Lung (tissue), 11 donors: ENCODE measurements at regions not wholly inside any gene's neighbourhood (a gene's known extent, or its start where the extent isn't known, plus 50 kb on each side); places are given as distances from the start of the nearest gene placed in this dataset.

Source experiments
- ATAC-seq: fragments of 200-7000 bp; cut with Tn5 transposase; one replicate; pipeline ENCODE4 v1.9.1; 2020; ENCODE audit warnings: moderate number of reproducible peaks; ENCODE audit not compliant: insufficient read depth, low FRiP score
- DNase-seq, 3 donors: peaks; one replicate each; pipeline ENCODE4 v3.0.0-alpha.2; 2013 to 2017
- H3K27ac ChIP-seq, 2 donors: one replicate each; pipeline ENCODE4 v1.5.1; 2013; ENCODE audit warnings: mild to moderate bottlenecking in 2 of 2, moderate library complexity in 2 of 2, control low read depth in 1 of 2, inconsistent platforms in 1 of 2, low read depth in 1 of 2, low read length in 1 of 2
- H3K27me3 ChIP-seq, 3 donors: one replicate each; pipeline ENCODE4 v1.5.1; 2013; ENCODE audit warnings: low read length in 2 of 3; ENCODE audit not compliant: control insufficient read depth in 3 of 3, insufficient read depth in 3 of 3
- H3K36me3 ChIP-seq, 4 donors: one replicate each; pipeline ENCODE4 v1.5.1; 2013; ENCODE audit warnings: low read length in 4 of 4, mild to moderate bottlenecking in 1 of 4, moderate library complexity in 1 of 4; ENCODE audit not compliant: control insufficient read depth in 4 of 4, insufficient read depth in 4 of 4
- H3K4me1 ChIP-seq, 5 donors: one replicate each; pipeline ENCODE4 v1.5.1; 2013; ENCODE audit warnings: low read length in 5 of 5, mild to moderate bottlenecking in 2 of 5, moderate library complexity in 1 of 5; ENCODE audit not compliant: control insufficient read depth in 5 of 5, insufficient read depth in 5 of 5
- H3K4me3 ChIP-seq: one replicate; pipeline ENCODE4 v1.5.1; 2013; ENCODE audit warnings: mild to moderate bottlenecking, control low read depth, moderate library complexity
- H3K9ac ChIP-seq, 2 donors: one replicate each; pipeline ENCODE4 v1.5.1; 2013; ENCODE audit warnings: low read length in 2 of 2, control low read depth in 1 of 2; ENCODE audit not compliant: insufficient read depth in 1 of 2
- H3K9me3 ChIP-seq, 4 donors: one replicate each; pipeline ENCODE4 v1.5.1; 2013; ENCODE audit warnings: low read length in 3 of 4, mild to moderate bottlenecking in 1 of 4, moderate library complexity in 1 of 4; ENCODE audit not compliant: control insufficient read depth in 4 of 4, insufficient read depth in 3 of 4
- WGBS, 2 donors: extraction: QIAGEN DNeasy Blood & Tissue Kit; methylation state at CpG; one replicate each; pipeline ENCODE4 v1.1.7; 2013; 5-methylcytosine and 5-hydroxymethylcytosine counted together
- TF ChIP-seq, protein P1 (sequence below): IDR thresholded peaks from 2 replicates; pipeline ENCODE4 v1.5.1; 2012; ENCODE audit warnings: mild to moderate bottlenecking; ENCODE audit errors: control extremely low read depth, extremely low read depth
- donor health status: control.
- donor health status: control.
- donor health status: Bipolar disorder and iron deficiency.
- donor health status: healthy.
- donor health status: DM: yes; HTN: yes; CAD: no.

DNA sequence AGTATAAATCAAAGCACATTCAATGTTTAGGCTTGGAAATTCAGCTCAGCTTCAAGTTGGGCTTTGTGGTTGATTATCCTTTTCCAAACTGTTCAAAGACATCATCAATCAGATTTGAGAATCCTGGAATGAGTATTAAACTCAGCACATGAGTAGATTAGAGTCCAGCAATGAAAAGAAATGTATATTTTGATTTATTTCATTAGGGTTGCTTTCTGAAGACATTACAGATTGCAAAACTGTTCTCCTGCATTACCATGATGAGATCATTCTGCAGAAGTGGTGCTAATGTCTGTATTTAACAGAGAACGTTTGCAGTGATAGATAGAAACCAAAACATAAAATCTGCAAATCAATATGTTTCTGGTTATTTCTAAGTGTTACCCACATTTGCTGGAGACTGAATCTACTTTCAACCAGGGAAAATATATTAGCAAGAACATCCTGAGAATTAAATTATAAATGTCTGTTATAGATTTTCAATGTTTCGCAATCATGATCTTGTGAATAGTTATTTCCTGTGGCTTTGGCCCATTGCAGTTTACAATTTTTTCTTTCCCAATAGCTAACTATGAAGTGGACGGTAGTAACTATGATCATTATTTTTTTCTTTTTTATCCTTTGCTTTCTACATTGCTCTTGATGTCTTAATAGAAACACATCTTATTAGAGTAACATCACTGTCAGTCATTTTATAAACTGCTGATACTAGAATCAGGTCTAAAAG lies 1125.7 kb upstream of the GOT2 start:
- Histone ChIP-seq H3K36me3 (no peaks in the 10 kb centered on the region), H3K27ac (no peak overlapping the region), H3K9ac (no peak overlapping the region), H3K9me3 (no peaks in the 10 kb centered on the region), H3K27me3 (no peaks in the 10 kb centered on the region), H3K4me3 (no peak overlapping the region), H3K4me1 (peaks cover 0 to under 1% (median 0%) of the 10 kb centered on the region in 5 donors)
- TF ChIP-seq, protein P1, sequence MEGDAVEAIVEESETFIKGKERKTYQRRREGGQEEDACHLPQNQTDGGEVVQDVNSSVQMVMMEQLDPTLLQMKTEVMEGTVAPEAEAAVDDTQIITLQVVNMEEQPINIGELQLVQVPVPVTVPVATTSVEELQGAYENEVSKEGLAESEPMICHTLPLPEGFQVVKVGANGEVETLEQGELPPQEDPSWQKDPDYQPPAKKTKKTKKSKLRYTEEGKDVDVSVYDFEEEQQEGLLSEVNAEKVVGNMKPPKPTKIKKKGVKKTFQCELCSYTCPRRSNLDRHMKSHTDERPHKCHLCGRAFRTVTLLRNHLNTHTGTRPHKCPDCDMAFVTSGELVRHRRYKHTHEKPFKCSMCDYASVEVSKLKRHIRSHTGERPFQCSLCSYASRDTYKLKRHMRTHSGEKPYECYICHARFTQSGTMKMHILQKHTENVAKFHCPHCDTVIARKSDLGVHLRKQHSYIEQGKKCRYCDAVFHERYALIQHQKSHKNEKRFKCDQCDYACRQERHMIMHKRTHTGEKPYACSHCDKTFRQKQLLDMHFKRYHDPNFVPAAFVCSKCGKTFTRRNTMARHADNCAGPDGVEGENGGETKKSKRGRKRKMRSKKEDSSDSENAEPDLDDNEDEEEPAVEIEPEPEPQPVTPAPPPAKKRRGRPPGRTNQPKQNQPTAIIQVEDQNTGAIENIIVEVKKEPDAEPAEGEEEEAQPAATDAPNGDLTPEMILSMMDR: no peak
- DNase-seq (peak in 2 of 3 donors; percentile 3 to 16), ATAC-seq (no peak)
- WGBS, 2 donors: 75 to 77% methylated on average over 3 of the region's 3 CpGs

- Histone ChIP-seq H3K4me3 (no peak overlapping the region), H3K27ac (no peak overlapping the region), H3K9ac (no peak overlapping the region), H3K4me1 (no peaks in the 10 kb centered on the region), H3K9me3 (no peaks in the 10 kb centered on the region), H3K27me3 (no peaks in the 10 kb centered on the region), H3K36me3 (no peaks in the 10 kb centered on the region)
- TF ChIP-seq, protein P1: no peak
- WGBS, 2 donors: 80 to 88% methylated on average over 4 of the region's 4 CpGs
- DNase-seq (no peak), ATAC-seq (no peak)
These were observed 1120.8 kb upstream of the GOT2 start for GRCh38 chr16:59854846-59855439.

GRCh38 chr16:59849716-59850115 lies 1115.6 kb upstream of the GOT2 start:
- Histone ChIP-seq H3K27ac (no peak overlapping the region), H3K9ac (no peak overlapping the region), H3K4me3 (no peak overlapping the region), H3K27me3 (no peaks in the 10 kb centered on the region), H3K9me3 (peaks cover 0 to under 1% (median 0%) of the 10 kb centered on the region in 4 donors), H3K36me3 (no peaks in the 10 kb centered on the region), H3K4me1 (peaks cover 0 to 28% (median 9%) of the 10 kb centered on the region in 5 donors)
- 72 to 73% methylated on average over 4 of the region's 4 CpGs for WGBS, 2 donors
- DNase-seq: no peak
- no peak for ATAC-seq
- TF ChIP-seq, protein P1: no peak
